ENCODE measurements at regions not wholly inside any gene's neighbourhood (a gene's known extent, or its start where the extent isn't known, plus 50 kb on each side); places are given as distances from the start of the nearest gene placed in this dataset.
"Not testable (repeated sequence)": the region's sequence is repeated elsewhere in the genome, so short reads cannot be mapped to it uniquely, and the experiment has no call there.

- DNase-seq (ENCODE audit: low read depth): peak; percentile 26
These were observed 151.6 kb upstream of the OR4E1 start for GRCh38 chr14:21825149-21825743.

- peak; percentile 6 for DNase-seq (ENCODE audit: low read depth)
These were observed 148.5 kb upstream of the OR4E1 start for GRCh38 chr14:21822109-21822508.

GRCh38 chr14:21820631-21821030 is 147.0 kb upstream of the OR4E1 start:
- DNase-seq (ENCODE audit: low read depth): no peak

- DNase-seq (ENCODE audit: low read depth): peak; percentile 39
These were observed 146.3 kb upstream of the OR4E1 start for GRCh38 chr14:21819891-21820290.

- DNase-seq (ENCODE audit: low read depth): not testable (repeated sequence)
These were observed 143.4 kb upstream of the OR4E1 start for GRCh38 chr14:21817010-21817409.

- DNase-seq (ENCODE audit: low read depth): no peak
These were observed 134.4 kb upstream of the OR4E1 start for GRCh38 chr14:21807975-21808374.

- DNase-seq (ENCODE audit: low read depth): no peak
These were observed 131.4 kb upstream of the OR4E1 start for GRCh38 chr14:21804981-21805380.

GRCh38 chr14:21802441-21802840 is 128.8 kb upstream of the OR4E1 start:
- no peak for DNase-seq (ENCODE audit: low read depth)

- no peak for DNase-seq (ENCODE audit: low read depth)
These were observed 123.3 kb upstream of the OR4E1 start for GRCh38 chr14:21796916-21797315.

- DNase-seq (ENCODE audit: low read depth): no peak
These were observed 121.8 kb upstream of the OR4E1 start for GRCh38 chr14:21795456-21795855.

GRCh38 chr14:21791749-21792148 is 118.1 kb upstream of the OR4E1 start:
- DNase-seq (ENCODE audit: low read depth): no peak

- not testable (repeated sequence) for DNase-seq (ENCODE audit: low read depth)
These were observed 115.1 kb upstream of the OR4E1 start for GRCh38 chr14:21788687-21789086.

GRCh38 chr14:21787242-21787641 is 113.6 kb upstream of the OR4E1 start:
- not testable (repeated sequence) for DNase-seq (ENCODE audit: low read depth)

GRCh38 chr14:21781543-21781942 is 107.9 kb upstream of the OR4E1 start:
- DNase-seq (ENCODE audit: low read depth): no peak

- no peak for DNase-seq (ENCODE audit: low read depth)
These were observed 106.9 kb upstream of the OR4E1 start for GRCh38 chr14:21780429-21781084.

GRCh38 chr14:21771671-21772070 is 98.1 kb upstream of the OR4E1 start:
- DNase-seq (ENCODE audit: low read depth): no peak

- no peak for DNase-seq (ENCODE audit: low read depth)
These were observed 95.2 kb upstream of the OR4E1 start for GRCh38 chr14:21768875-21769257.

GRCh38 chr14:21768116-21768874 is 94.7 kb upstream of the OR4E1 start:
- peak; percentile 46 for DNase-seq (ENCODE audit: low read depth)

- DNase-seq (ENCODE audit: low read depth): not testable (repeated sequence)
These were observed 86.7 kb upstream of the OR4E1 start for GRCh38 chr14:21760360-21760759.

- DNase-seq (ENCODE audit: low read depth): no peak
These were observed 75.8 kb upstream of the OR4E1 start for GRCh38 chr14:21749306-21749868.

- peak; percentile 67 for DNase-seq (ENCODE audit: low read depth)
These were observed 75.3 kb upstream of the OR4E1 start for GRCh38 chr14:21748869-21749303.

- DNase-seq (ENCODE audit: low read depth): no peak
These were observed 62.2 kb upstream of the OR4E1 start for GRCh38 chr14:21735639-21736307.

All from iris pigment epithelial cell (primary cell).